BLaER1 treated with 17β-estradiol and CSF1 and Interleukin-3, amounts not matched to agents 10 nM and 100 nM (cell line): ENCODE measurements at regions not wholly inside any gene's neighbourhood (a gene's known extent, or its start where the extent isn't known, plus 50 kb on each side); places are given as distances from the start of the nearest gene placed in this dataset.

Experiments used
- H3K27ac ChIP-seq, 11 experiments: shearing (Covaris generic); formaldehyde crosslinking; 2 replicates each; pipeline ENCODE4 v1.8.1; 2022
- H3K27me3 ChIP-seq, 11 experiments: shearing (Covaris generic); formaldehyde crosslinking; 2 replicates each; pipeline ENCODE4 v1.8.1; 2022
- H3K36me3 ChIP-seq, 11 experiments: shearing (Covaris generic); formaldehyde crosslinking; 2 replicates each; pipeline ENCODE4 v1.8.1; 2022
- H3K4me1 ChIP-seq, 10 experiments: shearing (Covaris generic); formaldehyde crosslinking; 2 replicates each; pipeline ENCODE4 v1.8.1; 2022
- H3K4me2 ChIP-seq, 11 experiments: shearing (Covaris generic); formaldehyde crosslinking; 2 replicates each; pipeline ENCODE4 v1.8.1; 2022
- H3K4me3 ChIP-seq, 10 experiments: shearing (Covaris generic); formaldehyde crosslinking; 2 replicates each; pipeline ENCODE4 v1.8.1; 2022
- H3K9ac ChIP-seq, 11 experiments: shearing (Covaris generic); formaldehyde crosslinking; 2 replicates each; pipeline ENCODE4 v1.8.1; 2022
- H3K9me3 ChIP-seq, 11 experiments: shearing (Covaris generic); formaldehyde crosslinking; replicated peaks in 1 of 11; 2 replicates each; pipeline ENCODE4 v1.8.1; 2022
- H4K20me1 ChIP-seq, 11 experiments: shearing (Covaris generic); formaldehyde crosslinking; 2 replicates each; pipeline ENCODE4 v1.8.1; 2022
- Cebpa-rat ChIP-seq, 11 experiments: shearing (Covaris generic); IDR thresholded peaks; 2 replicates each; pipeline ENCODE4 v1.8.1; 2022

DNA sequence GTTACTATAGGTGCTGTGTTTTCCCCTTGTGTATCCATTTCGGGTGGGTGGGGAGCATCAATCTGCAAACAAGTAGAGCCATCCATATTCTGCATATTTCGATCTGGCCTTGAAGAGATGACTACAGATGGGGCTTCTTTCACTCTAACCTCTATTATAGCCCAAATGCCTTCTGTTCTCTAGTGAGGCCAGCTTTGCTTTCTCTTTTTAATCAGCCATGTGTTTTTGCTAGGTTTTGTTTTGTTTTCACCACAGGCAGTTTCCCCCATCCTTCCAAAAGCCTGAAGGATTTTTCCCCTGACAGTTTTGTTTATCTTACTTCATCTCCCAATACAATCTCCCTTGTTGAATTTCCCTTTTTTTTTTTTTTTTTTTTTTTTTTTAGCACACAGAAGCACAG lies 224.1 kb downstream of the BTG1 start:
- H4K20me1 ChIP-seq: no peaks in the 10 kb centered on the region
- H3K27me3 ChIP-seq: no peaks in the 10 kb centered on the region
- no peaks in the 10 kb centered on the region for H3K4me1 ChIP-seq
- H3K36me3 ChIP-seq: no peaks in the 10 kb centered on the region
- H3K4me2 ChIP-seq: no peak overlapping the region
- no peak overlapping the region for H3K9ac ChIP-seq
- TF ChIP-seq Cebpa-rat (IDR thresholded peaks at IDR 0.05): no peak
- H3K4me3 ChIP-seq: no peak overlapping the region
- peaks cover 0 to 14% (median 12%) of the 10 kb centered on the region in 11 experiments; a peak in 18 of 22 replicates for H3K9me3 ChIP-seq
- no peak overlapping the region for H3K27ac ChIP-seq

- H3K4me3 ChIP-seq: no peak overlapping the region
- H3K9me3 ChIP-seq: peaks cover 0 to 14% (median 12%) of the 10 kb centered on the region in 11 experiments; a peak in 18 of 22 replicates
- H3K27ac ChIP-seq: no peak overlapping the region
- H3K9ac ChIP-seq: no peak overlapping the region
- H3K4me1 ChIP-seq: no peaks in the 10 kb centered on the region
- TF ChIP-seq Cebpa-rat (IDR thresholded peaks at IDR 0.05): no peak
- H3K36me3 ChIP-seq: no peaks in the 10 kb centered on the region
- H3K27me3 ChIP-seq: no peaks in the 10 kb centered on the region
- H4K20me1 ChIP-seq: no peaks in the 10 kb centered on the region
- no peak overlapping the region for H3K4me2 ChIP-seq
Measured at GRCh38 chr12:91920741-91921140, 224.9 kb downstream of the BTG1 start.

GRCh38 chr12:91920276-91920675 lies 225.4 kb downstream of the BTG1 start:
- Histone ChIP-seq H3K9me3 (peaks cover 0 to 14% (median 12%) of the 10 kb centered on the region in 11 experiments; a peak in 18 of 22 replicates), H3K27ac (no peak overlapping the region), H4K20me1 (no peaks in the 10 kb centered on the region), H3K9ac (no peak overlapping the region), H3K4me1 (no peaks in the 10 kb centered on the region), H3K36me3 (no peaks in the 10 kb centered on the region), H3K27me3 (no peaks in the 10 kb centered on the region), H3K4me3 (no peak overlapping the region), H3K4me2 (no peak overlapping the region)
- no peak for TF ChIP-seq Cebpa-rat (IDR thresholded peaks at IDR 0.05)

- H3K9me3 ChIP-seq: peaks cover 0 to 4% (median 0%) of the 10 kb centered on the region in 11 experiments; a peak in 4 of 22 replicates
- H3K27ac ChIP-seq: no peak overlapping the region
- H3K4me2 ChIP-seq: no peak overlapping the region
- H4K20me1 ChIP-seq: no peaks in the 10 kb centered on the region
- no peaks in the 10 kb centered on the region for H3K27me3 ChIP-seq
- no peak for TF ChIP-seq Cebpa-rat (IDR thresholded peaks at IDR 0.05)
- H3K4me1 ChIP-seq: no peaks in the 10 kb centered on the region
- H3K36me3 ChIP-seq: no peaks in the 10 kb centered on the region
- no peak overlapping the region for H3K4me3 ChIP-seq
- no peak overlapping the region for H3K9ac ChIP-seq
Measured at GRCh38 chr12:91918431-91918830, 227.2 kb downstream of the BTG1 start.

- H3K9ac ChIP-seq: no peak overlapping the region
- TF ChIP-seq Cebpa-rat (IDR thresholded peaks at IDR 0.05): no peak
- no peak overlapping the region for H3K27ac ChIP-seq
Measured at GRCh38 chr12:91914701-91915100, 230.9 kb downstream of the BTG1 start.

DNA sequence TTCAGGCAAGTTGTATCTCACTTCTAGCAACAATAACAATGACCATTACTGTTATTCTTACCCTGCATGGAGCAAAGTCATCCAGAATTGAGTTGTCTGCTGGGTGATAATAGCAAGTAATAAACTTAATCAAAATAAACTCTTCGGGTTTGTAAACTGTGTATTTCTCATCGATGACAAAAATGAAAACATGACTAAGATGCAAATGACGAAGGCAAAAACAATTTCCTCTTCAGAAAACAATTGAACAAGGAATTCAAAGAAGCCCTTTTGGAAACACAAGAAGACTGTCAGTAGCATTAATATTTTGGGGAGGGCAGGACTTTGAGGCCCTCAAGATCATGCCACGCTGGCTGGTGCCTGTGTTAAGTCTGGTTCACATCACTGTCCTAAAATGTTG lies 232.0 kb downstream of the BTG1 start:
- H3K9me3 ChIP-seq: no peaks in the 10 kb centered on the region

More at GRCh38 chr12:91914701-91915100, 230.9 kb downstream of the BTG1 start:
- no peak overlapping the region for H3K4me3 ChIP-seq
- H3K27me3 ChIP-seq: no peaks in the 10 kb centered on the region
- H3K4me2 ChIP-seq: no peak overlapping the region
- H4K20me1 ChIP-seq: no peaks in the 10 kb centered on the region
- no peaks in the 10 kb centered on the region for H3K36me3 ChIP-seq
- H3K4me1 ChIP-seq: no peaks in the 10 kb centered on the region
- no peaks in the 10 kb centered on the region for H3K9me3 ChIP-seq

GRCh38 chr12:91913124-91913523 lies 232.5 kb downstream of the BTG1 start:
- Histone ChIP-seq H3K36me3 (no peaks in the 10 kb centered on the region), H3K4me3 (no peak overlapping the region)
- TF ChIP-seq Cebpa-rat (IDR thresholded peaks at IDR 0.05): no peak

More for the DNA sequence above, 232.0 kb downstream of the BTG1 start:
- H3K4me2 ChIP-seq: no peak overlapping the region
- no peaks in the 10 kb centered on the region for H3K4me1 ChIP-seq
- no peak overlapping the region for H3K27ac ChIP-seq
- no peaks in the 10 kb centered on the region for H3K27me3 ChIP-seq
- no peak for TF ChIP-seq Cebpa-rat (IDR thresholded peaks at IDR 0.05)
- no peak overlapping the region for H3K4me3 ChIP-seq
- no peaks in the 10 kb centered on the region for H4K20me1 ChIP-seq
- no peak overlapping the region for H3K9ac ChIP-seq
- no peaks in the 10 kb centered on the region for H3K36me3 ChIP-seq

DNA sequence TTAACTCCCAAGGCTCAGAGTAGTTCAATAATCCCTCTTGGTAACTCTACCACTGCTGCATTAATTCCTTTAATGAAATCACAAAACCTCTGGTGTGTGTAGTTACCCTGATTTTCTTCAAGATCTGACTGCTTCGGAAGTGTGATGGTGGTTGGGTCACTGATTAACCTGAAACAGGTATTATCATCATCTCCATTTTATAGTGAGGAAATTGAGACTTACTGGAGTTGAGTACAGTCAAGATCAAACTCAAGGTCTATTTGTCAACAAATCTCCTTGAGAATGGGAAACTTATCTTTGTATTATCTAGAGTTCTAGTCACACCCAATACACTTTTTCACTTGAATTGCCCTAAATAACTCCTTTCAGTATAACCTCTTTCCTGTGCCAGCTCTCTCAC lies 233.5 kb downstream of the BTG1 start:
- no peaks in the 10 kb centered on the region for H3K27me3 ChIP-seq
- peaks cover 0 to 4% (median 0%) of the 10 kb centered on the region in 11 experiments; a peak in 2 of 22 replicates for H3K9me3 ChIP-seq
- H3K9ac ChIP-seq: no peak overlapping the region
- H3K4me3 ChIP-seq: no peak overlapping the region
- H3K4me1 ChIP-seq: no peaks in the 10 kb centered on the region
- H3K27ac ChIP-seq: no peak overlapping the region
- no peaks in the 10 kb centered on the region for H4K20me1 ChIP-seq
- no peak for TF ChIP-seq Cebpa-rat (IDR thresholded peaks at IDR 0.05)
- H3K36me3 ChIP-seq: no peaks in the 10 kb centered on the region
- no peak overlapping the region for H3K4me2 ChIP-seq

More at GRCh38 chr12:91913124-91913523, 232.5 kb downstream of the BTG1 start:
- H4K20me1 ChIP-seq: no peaks in the 10 kb centered on the region
- H3K4me1 ChIP-seq: no peaks in the 10 kb centered on the region
- H3K4me2 ChIP-seq: no peak overlapping the region
- H3K9me3 ChIP-seq: no peaks in the 10 kb centered on the region; a peak in 1 of 22 replicates
- H3K27me3 ChIP-seq: no peaks in the 10 kb centered on the region
- H3K27ac ChIP-seq: no peak overlapping the region
- no peak overlapping the region for H3K9ac ChIP-seq

GRCh38 chr12:91910871-91911388 lies 234.7 kb downstream of the BTG1 start:
- H3K4me2 ChIP-seq: no peak overlapping the region
- no peaks in the 10 kb centered on the region for H3K27me3 ChIP-seq

More at GRCh38 chr12:91910871-91911388, 234.7 kb downstream of the BTG1 start:
- H4K20me1 ChIP-seq: no peaks in the 10 kb centered on the region
- H3K9ac ChIP-seq: no peak overlapping the region
- H3K9me3 ChIP-seq: peaks cover 0 to 7% (median 0%) of the 10 kb centered on the region in 11 experiments; a peak in 2 of 22 replicates
- no peaks in the 10 kb centered on the region for H3K4me1 ChIP-seq
- H3K27ac ChIP-seq: no peak overlapping the region
- H3K4me3 ChIP-seq: no peak overlapping the region
- H3K36me3 ChIP-seq: no peaks in the 10 kb centered on the region
- no peak for TF ChIP-seq Cebpa-rat (IDR thresholded peaks at IDR 0.05)
